ENCODE measurements at regions not wholly inside any gene's neighbourhood (a gene's known extent, or its start where the extent isn't known, plus 50 kb on each side); places are given as distances from the start of the nearest gene placed in this dataset.

GRCh38 chr10:10222304-10222841 is 795.3 kb upstream of the CELF2 start:
- DNase-seq (ENCODE audit: low spot score): no peak

- DNase-seq (ENCODE audit: low spot score): no peak
Observed at GRCh38 chr10:10223131-10223530, 794.5 kb upstream of the CELF2 start.

GRCh38 chr10:10225136-10225676 is 792.5 kb upstream of the CELF2 start:
- no peak for DNase-seq (ENCODE audit: low spot score)

GRCh38 chr10:10233229-10233628 is 784.4 kb upstream of the CELF2 start:
- no peak for DNase-seq (ENCODE audit: low spot score)

GRCh38 chr10:10235003-10235402 is 782.7 kb upstream of the CELF2 start:
- DNase-seq (ENCODE audit: low spot score): no peak

GRCh38 chr10:10247585-10247984 is 770.1 kb upstream of the CELF2 start:
- no peak for DNase-seq (ENCODE audit: low spot score)

GRCh38 chr10:10256860-10257259 is 760.8 kb upstream of the CELF2 start:
- DNase-seq (ENCODE audit: low spot score): no peak

- DNase-seq (ENCODE audit: low spot score): no peak
Observed at GRCh38 chr10:10259013-10259412, 758.7 kb upstream of the CELF2 start.

- DNase-seq (ENCODE audit: low spot score): no peak
Observed at GRCh38 chr10:10270126-10271050, 747.3 kb upstream of the CELF2 start.

GRCh38 chr10:10271639-10272192 is 746.0 kb upstream of the CELF2 start:
- DNase-seq (ENCODE audit: low spot score): no peak

- DNase-seq (ENCODE audit: low spot score): no peak
Observed at GRCh38 chr10:10273661-10274060, 744.0 kb upstream of the CELF2 start.

GRCh38 chr10:10279906-10280305 is 737.8 kb upstream of the CELF2 start:
- DNase-seq (ENCODE audit: low spot score): no peak

GRCh38 chr10:10292501-10292900 is 725.2 kb upstream of the CELF2 start:
- DNase-seq (ENCODE audit: low spot score): no peak

GRCh38 chr10:10293041-10293440 is 724.6 kb upstream of the CELF2 start:
- DNase-seq (ENCODE audit: low spot score): no peak

GRCh38 chr10:10293481-10293951 is 724.2 kb upstream of the CELF2 start:
- no peak for DNase-seq (ENCODE audit: low spot score)

GRCh38 chr10:10294184-10294880 is 723.3 kb upstream of the CELF2 start:
- DNase-seq (ENCODE audit: low spot score): no peak

- no peak for DNase-seq (ENCODE audit: low spot score)
Observed at GRCh38 chr10:10294881-10295529, 722.7 kb upstream of the CELF2 start.

- no peak for DNase-seq (ENCODE audit: low spot score)
Observed at GRCh38 chr10:10295537-10295936, 722.1 kb upstream of the CELF2 start.

- no peak for DNase-seq (ENCODE audit: low spot score)
Observed at GRCh38 chr10:10302689-10303088, 715.0 kb upstream of the CELF2 start.

- DNase-seq (ENCODE audit: low spot score): no peak
Observed at GRCh38 chr10:10307036-10307435, 710.6 kb upstream of the CELF2 start.

GRCh38 chr10:10307551-10307950 is 710.1 kb upstream of the CELF2 start:
- no peak for DNase-seq (ENCODE audit: low spot score)

GRCh38 chr10:10310498-10310897 is 707.2 kb upstream of the CELF2 start:
- DNase-seq (ENCODE audit: low spot score): no peak
